K562 (cell line): ENCODE measurements at regions not wholly inside any gene's neighbourhood (a gene's known extent, or its start where the extent isn't known, plus 50 kb on each side); places are given as distances from the start of the nearest gene placed in this dataset. TPM values are rescaled to one million over a fixed set of nuclear protein-coding genes. Genes with fewer than 3 reads are reported as not detected.

Source experiments
- small RNA-seq: library from RNA; depleted of rRNA; stranded (forward); fragments of <200 nt; gene quantifications from one replicate; pipeline ENCODE3, GENCODE V24; 2014

Small RNAs in the stretch of these regions (small RNA-seq; reads per million reads assigned to genes)
- gene COX17P1: not detected
